DMS79 treated with DMSO at 0.1 percent for 48 hours (cell line): ENCODE measurements at regions not wholly inside any gene's neighbourhood (a gene's known extent, or its start where the extent isn't known, plus 50 kb on each side); places are given as distances from the start of the nearest gene placed in this dataset.

Source experiments
- DNase-seq: peaks from one replicate; lab custom pipeline; 2025; lab: John Stamatoyannopoulos, UW

GRCh38 chr17:12376276-12376675 lies 289.4 kb upstream of the MYOCD start:
- no peak for DNase-seq

- DNase-seq: no peak
These were observed 279.5 kb upstream of the MYOCD start for GRCh38 chr17:12386225-12386624.

- DNase-seq: no peak
These were observed 277.5 kb upstream of the MYOCD start for GRCh38 chr17:12388226-12388625.

GRCh38 chr17:12389421-12389820 lies 276.3 kb upstream of the MYOCD start:
- DNase-seq: no peak

- no peak for DNase-seq
These were observed 275.1 kb upstream of the MYOCD start for GRCh38 chr17:12390631-12391030.

- no peak for DNase-seq
These were observed 274.2 kb upstream of the MYOCD start for GRCh38 chr17:12391468-12391867.

GRCh38 chr17:12395733-12396354 lies 269.8 kb upstream of the MYOCD start:
- no peak for DNase-seq

GRCh38 chr17:12398441-12399051 lies 267.1 kb upstream of the MYOCD start:
- DNase-seq: no peak

- no peak for DNase-seq
These were observed 262.6 kb upstream of the MYOCD start for GRCh38 chr17:12402963-12403622.

GRCh38 chr17:12403881-12404398 lies 261.8 kb upstream of the MYOCD start:
- no peak for DNase-seq

GRCh38 chr17:12406623-12407215 lies 259.0 kb upstream of the MYOCD start:
- no peak for DNase-seq

GRCh38 chr17:12407495-12408252 lies 258.0 kb upstream of the MYOCD start:
- DNase-seq: no peak

GRCh38 chr17:12409082-12409481 lies 256.6 kb upstream of the MYOCD start:
- no peak for DNase-seq

- no peak for DNase-seq
These were observed 255.0 kb upstream of the MYOCD start for GRCh38 chr17:12410717-12411116.

- DNase-seq: no peak
These were observed 250.7 kb upstream of the MYOCD start for GRCh38 chr17:12415031-12415430.

- no peak for DNase-seq
These were observed 244.6 kb upstream of the MYOCD start for GRCh38 chr17:12421077-12421476.

GRCh38 chr17:12421646-12422306 lies 243.9 kb upstream of the MYOCD start:
- DNase-seq: no peak

- no peak for DNase-seq
These were observed 243.0 kb upstream of the MYOCD start for GRCh38 chr17:12422651-12423050.

- no peak for DNase-seq
These were observed 242.4 kb upstream of the MYOCD start for GRCh38 chr17:12423337-12423736.

- no peak for DNase-seq
These were observed 236.6 kb upstream of the MYOCD start for GRCh38 chr17:12429116-12429515.

GRCh38 chr17:12431188-12431587 lies 234.5 kb upstream of the MYOCD start:
- DNase-seq: no peak

- DNase-seq: no peak
These were observed 227.5 kb upstream of the MYOCD start for GRCh38 chr17:12438212-12438611.
